Lower leg skin (tissue), 3 donors: ENCODE measurements at regions not wholly inside any gene's neighbourhood (a gene's known extent, or its start where the extent isn't known, plus 50 kb on each side); places are given as distances from the start of the nearest gene placed in this dataset.

Source experiments
- CTCF ChIP-seq, 3 donors: fragments of 450-650 bp; IDR thresholded peaks; one replicate each; pipeline ENCODE4 v1.5.1; 2016; ENCODE audit warnings: antibody characterized with exemption in 3 of 3, mild to moderate bottlenecking in 3 of 3, moderate library complexity in 2 of 3
- POLR2A ChIP-seq, 2 donors: fragments of 450-650 bp; IDR thresholded peaks; one replicate each; pipeline ENCODE4 v1.6.1; 2016 to 2017; ENCODE audit warnings: antibody characterized with exemption in 2 of 2, mild to moderate bottlenecking in 1 of 2, moderate library complexity in 1 of 2

GRCh38 chr1:218171302-218171893, 113.7 kb upstream of the RRP15 start:
- TF ChIP-seq CTCF (IDR thresholded peaks at IDR 0.05) (no peak), POLR2A (IDR thresholded peaks at IDR 0.05) (no peak)
